D341Med (cell line): ENCODE measurements at regions not wholly inside any gene's neighbourhood (a gene's known extent, or its start where the extent isn't known, plus 50 kb on each side); places are given as distances from the start of the nearest gene placed in this dataset.
"Not testable (repeated sequence)": the region's sequence is repeated elsewhere in the genome, so short reads cannot be mapped to it uniquely, and the experiment has no call there.

ENCODE experiments used
- DNase-seq: peaks from one replicate; pipeline ENCODE4 v3.0.0; 2012; ENCODE audit warnings: low spot score

DNA sequence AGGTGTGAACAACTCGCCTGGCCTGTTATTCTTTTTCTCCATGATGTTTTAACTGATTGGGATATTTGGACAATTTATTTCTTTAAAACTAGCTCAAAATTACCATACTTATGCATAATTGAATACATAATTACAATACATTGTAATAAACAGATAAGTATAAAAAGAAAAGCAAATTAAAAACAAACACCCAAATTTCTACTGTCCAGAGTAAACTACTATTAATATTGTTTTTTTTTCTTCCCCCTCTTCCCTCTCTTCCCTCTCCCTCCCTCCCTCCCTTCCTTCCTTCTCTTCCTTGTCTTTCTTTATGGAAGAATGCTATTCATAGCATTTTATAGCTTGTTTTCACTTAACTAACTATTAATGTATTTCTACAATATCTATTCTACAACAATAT lies 117.7 kb upstream of the IVNS1ABP start:
- no peak for DNase-seq

DNA sequence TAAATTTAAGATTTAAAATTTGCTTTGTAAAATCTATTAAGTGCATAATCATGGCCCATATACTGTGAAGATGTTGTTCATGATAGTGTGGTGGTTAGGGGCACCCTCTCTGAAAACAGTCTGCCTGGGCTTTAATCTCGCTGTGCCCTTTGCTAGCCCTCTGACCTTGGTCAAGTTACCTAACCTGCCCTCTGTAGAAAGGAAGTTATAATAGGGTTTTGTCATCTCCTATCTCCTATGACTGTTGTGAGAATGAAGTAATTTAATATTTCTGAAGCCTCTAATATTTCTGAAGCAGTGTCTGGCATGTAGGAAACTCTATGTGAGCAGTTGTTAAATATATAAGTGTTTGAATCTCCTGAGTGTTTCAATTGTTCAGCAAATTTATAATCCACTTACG lies 116.6 kb upstream of the IVNS1ABP start:
- DNase-seq = no peak

DNA sequence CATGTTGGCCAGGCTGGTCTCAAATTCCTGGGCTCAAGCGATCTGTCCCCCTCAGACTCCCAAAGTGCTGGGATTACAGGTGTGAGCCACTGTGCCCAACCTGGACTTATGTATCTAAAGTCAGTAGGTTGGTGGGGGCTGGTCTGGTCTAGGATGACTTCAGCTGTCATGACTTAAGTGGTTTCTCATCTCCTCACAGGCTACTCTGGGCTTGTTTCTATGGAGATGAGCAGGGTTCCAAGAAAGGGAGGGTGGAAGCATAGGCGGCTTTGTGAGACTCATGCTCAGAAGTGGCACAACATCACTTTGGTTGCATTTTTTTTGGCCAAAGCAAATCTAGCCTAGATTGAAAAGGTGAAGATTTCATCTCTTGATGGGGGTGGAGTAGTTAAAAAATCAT lies 115.9 kb upstream of the IVNS1ABP start:
- no peak for DNase-seq

GRCh38 chr1:185431612-185432011 lies 114.6 kb upstream of the IVNS1ABP start:
- no peak for DNase-seq

- not testable (repeated sequence) for DNase-seq
Measured at GRCh38 chr1:185429668-185430067, 112.6 kb upstream of the IVNS1ABP start.

DNA sequence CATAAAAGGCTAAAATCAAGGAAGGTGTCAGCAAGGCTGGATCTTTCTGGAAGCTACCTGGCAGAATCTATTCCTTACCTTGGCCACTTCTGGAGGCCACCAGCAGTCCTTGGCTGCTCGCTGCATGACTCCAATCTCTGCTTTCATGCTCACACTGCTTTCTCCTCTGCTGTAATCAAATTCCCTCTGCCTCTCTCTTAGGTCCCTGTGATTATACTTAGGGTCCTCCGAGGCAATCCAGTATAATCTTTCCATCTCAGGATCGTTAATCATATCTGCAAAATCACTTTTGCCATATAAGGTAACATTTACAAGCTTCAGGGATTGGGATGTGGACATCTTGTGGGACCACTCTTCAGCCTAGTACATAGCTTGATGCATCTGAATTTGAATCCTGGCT lies 110.7 kb upstream of the IVNS1ABP start:
- DNase-seq = no peak

- DNase-seq = no peak
Measured at GRCh38 chr1:185427264-185427663, 110.2 kb upstream of the IVNS1ABP start.

DNA sequence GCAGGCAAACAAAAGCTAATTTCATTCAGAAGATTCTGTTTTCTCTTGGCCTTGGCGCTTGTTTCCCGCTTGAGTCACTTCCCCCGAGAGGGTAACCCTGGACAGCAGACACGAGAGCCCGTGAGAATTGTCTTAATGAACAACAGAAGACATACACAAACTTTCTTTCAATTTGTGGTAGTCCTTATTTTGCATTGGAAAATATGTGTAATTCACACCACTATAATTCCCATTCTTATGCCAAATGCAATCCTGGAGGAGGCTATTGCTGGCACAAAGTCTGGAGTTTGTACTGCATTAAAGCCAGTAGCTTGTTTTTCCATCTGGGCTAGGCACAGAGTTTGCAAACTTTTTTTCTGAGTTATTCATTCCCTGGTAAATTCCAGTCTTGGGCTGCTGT lies 109.8 kb upstream of the IVNS1ABP start:
- no peak for DNase-seq

- DNase-seq = no peak
Measured at GRCh38 chr1:185425163-185425562, 108.1 kb upstream of the IVNS1ABP start.

- DNase-seq = no peak
Measured at GRCh38 chr1:185421485-185422107, 104.6 kb upstream of the IVNS1ABP start.

GRCh38 chr1:185420588-185421081 lies 103.6 kb upstream of the IVNS1ABP start:
- no peak for DNase-seq

DNA sequence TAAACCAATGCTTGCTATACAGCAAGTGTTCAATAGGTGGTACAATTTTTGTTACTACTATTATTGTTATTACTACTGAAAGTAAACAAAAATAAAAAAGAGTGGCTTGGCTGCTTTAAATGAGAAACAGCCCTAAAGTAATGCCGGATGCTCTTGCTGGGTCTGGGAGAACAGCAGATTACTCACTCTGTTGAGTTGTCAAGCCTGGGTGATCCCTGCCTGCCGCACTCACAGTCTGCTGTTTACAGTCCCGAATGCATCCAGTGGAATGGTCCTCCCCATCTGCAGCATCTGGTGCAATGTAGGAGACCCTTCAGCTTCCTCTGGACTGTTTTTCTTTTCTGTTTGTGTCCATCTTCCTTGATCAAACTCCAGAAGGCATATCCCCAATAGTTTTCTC lies 102.7 kb upstream of the IVNS1ABP start:
- no peak for DNase-seq

DNA sequence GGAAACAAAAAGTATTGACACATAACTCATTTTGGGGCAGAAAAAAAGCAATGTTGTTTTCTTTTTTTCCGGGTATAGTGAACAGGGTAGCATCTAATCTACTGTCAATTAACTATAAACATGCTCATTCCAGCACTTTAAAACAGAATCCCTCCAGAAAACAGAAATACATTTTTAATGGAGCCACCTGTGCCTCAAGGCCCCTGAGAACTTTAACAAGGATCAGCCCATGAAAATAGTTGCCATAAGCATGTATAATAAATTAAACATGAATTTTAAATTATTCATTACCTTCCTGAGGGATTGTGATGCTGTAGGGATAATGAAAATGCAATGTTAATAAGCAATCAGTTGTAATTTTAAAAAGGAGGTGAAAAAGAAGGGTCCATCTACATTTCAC lies 101.4 kb upstream of the IVNS1ABP start:
- no peak for DNase-seq

DNA sequence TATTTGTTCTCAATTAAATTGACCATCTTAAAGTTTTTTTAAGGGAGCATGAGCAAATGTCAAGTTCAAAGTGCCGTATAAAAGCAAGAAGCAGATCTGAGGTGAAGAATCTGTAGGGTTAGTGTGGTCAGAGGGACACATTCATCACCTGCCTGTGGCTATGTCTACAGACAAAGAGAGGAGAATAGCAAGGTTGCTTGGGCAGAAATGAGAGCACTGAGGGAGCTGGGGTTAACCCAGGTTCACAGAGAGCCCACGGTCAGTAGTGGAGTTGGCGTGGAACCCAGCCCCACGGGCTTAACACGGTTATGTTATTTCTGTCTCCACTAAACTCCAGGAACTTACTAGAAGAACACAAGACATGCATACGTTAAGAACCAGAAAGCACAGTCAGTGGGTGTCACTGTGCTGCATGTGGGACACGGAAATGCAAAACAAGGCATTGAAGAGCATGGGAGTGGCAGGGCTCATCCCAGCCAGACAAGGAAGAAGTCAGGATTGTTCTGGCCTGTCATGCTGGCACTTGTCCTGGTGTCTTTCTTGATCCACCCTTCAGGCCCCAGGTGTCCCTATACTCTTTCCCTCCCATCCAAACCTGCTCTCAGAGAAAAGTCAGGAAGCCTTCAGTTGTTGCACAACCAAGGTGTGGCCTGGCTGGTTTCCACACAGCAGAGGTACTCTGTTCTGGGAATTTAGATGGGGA lies 95.5 kb upstream of the IVNS1ABP start:
- no peak for DNase-seq

GRCh38 chr1:185409763-185410528 lies 92.9 kb upstream of the IVNS1ABP start:
- DNase-seq = no peak

DNA sequence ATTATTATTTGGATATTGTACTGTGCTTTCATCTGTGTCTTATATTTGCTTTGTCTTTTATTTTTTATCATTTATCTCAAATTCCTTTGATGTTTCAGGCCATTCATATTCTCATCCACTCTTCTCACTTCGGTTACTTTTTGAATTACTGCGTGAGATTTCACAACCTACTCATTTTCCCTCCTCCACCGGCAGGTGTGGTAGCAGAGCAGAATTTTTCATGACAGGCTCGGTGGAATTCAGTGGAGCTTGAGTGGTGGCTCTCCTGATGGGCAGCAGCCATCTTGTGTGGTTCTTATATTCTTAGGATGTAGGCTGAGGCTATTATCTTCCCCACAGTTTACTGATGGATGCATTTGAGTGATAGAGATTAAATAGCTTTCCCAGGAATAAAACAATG lies 92.3 kb upstream of the IVNS1ABP start:
- DNase-seq = no peak

DNA sequence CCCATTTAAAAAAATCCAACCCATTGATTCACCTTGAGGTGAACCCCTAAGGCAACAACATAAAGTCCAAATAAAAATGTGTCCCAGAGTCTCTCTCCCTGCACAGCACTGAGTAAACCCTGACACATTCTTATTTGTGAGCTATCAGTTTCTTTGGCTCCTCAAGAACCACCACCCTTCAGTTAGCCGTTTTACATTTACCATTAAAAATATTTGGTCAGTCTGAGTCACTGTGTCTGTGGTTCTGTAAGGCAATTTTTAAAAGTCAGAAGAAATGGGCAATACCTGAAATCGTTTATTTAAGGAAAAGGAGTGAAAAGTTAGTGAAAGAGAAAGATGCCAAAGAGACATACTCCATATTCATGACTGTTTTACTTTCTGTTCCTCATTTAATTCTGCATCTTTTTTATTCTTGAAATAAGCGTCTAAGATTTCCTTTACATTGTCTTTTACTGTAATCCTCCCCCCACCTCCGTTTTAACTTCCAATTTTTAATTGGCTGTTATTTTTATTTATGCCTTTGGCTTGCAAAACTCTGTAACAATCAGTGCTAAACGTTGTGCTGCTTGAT lies 91.7 kb upstream of the IVNS1ABP start:
- DNase-seq = no peak

DNA sequence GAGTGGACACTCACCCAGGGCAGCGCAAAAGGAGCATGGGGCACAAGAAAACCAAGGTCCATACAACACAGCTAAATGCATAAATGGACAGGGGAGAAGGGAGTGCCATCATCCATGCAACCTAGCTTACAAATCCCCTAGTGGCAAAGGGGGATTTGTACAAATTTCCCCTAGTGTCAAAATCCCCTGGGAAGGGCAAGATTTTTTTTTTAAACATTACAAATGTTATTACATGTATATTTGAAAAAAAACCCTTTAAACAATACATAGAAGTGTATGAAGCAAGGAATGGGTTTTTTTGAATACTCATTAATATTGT lies 89.6 kb upstream of the IVNS1ABP start:
- DNase-seq = no peak

DNA sequence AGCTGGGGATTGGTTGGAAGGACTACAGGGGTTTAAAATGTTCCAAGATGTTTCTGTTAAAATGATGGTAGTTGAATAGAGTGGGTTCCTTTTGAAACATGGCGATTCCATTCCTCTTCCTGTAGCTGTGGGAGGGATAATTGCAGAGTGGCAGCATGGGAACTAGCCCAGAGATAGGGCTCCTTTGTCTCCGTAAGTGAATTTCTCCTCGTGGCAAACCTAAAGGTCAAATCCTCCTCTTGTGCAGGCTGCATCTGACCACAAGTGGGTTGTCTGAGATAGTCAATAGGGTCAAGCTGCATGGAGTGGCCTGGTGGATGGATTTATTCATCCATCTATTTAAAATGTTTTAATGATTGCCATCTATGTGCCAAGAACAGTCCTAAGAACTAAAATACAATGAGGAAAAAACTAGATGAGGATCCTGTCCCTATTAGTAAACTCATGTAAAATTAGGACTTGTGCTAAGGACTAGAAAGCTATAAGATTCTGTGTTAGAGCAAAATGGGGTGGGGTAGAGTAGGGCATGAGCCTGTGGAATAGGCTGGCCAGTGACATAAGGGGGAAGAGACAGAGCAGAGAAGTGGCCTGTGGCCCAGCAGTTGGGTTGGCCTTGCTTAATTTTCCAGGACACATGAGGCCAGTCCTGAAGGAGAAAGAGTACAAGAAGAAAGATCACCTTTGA lies 89.1 kb upstream of the IVNS1ABP start:
- no peak for DNase-seq

DNA sequence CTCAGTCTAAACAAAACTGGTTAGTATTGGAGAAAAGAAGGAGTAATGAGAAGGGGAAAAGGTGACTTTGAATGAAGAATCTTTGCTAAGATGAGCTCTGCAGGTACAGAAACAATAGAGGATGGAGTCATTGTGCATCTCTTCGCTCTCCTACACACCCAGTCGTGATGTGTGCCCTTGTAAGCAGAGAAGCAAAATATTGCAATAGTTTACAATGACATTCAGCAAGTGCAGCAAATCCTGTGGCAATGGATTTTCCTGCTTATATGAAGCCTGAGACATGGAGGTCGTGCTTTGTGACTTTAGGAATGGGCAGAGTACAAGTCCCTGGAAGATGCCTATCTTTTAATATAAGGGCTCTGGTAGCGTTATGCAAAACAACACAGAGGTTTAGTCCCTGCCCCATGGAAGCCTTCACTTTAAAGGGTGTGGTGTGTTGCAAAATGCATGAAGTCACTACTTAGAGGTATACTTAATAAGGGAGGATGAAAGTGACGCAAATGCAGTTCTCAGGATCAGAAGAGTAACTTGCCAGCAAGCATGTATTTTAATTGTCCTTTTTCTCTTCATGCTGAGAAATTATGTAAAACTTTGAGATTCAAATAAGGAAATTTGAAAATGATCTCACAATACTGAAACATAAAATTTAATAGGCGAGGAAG lies 88.0 kb upstream of the IVNS1ABP start:
- no peak for DNase-seq

- no peak for DNase-seq
Measured at GRCh38 chr1:185404291-185404690, 87.2 kb upstream of the IVNS1ABP start.

- no peak for DNase-seq
Measured at GRCh38 chr1:185402930-185403329, 85.9 kb upstream of the IVNS1ABP start.
